HCT116 (cell line): ENCODE measurements at regions not wholly inside any gene's neighbourhood (a gene's known extent, or its start where the extent isn't known, plus 50 kb on each side); places are given as distances from the start of the nearest gene placed in this dataset.

ENCODE experiments used
- ATAC-seq: fragments of 200-7000 bp; cut with Tn5 transposase; 2 replicates; pipeline ENCODE4 v1.9.1; 2020; ENCODE audit warnings: mild to moderate bottlenecking, moderate library complexity
- BruUV-seq: library from RNA; stranded (reverse); fragments of 400-500 nt; replicated peaks from 2 replicates; lab custom pipeline; 2021; lab: Mats Ljungman, UMichigan
- CTCF ChIA-PET: fragments of 300-600 bp; sonication (Branson Sonifier 250); formaldehyde crosslinking; loops from one replicate; lab custom pipeline; 2021; ENCODE audit warnings: antibody characterized with exemption; lab: Charles Lee
- POLR2A ChIA-PET: fragments of 300-600, 350-600 bp; sonication (Branson Sonifier 250); formaldehyde crosslinking; loops from one replicate; lab custom pipeline; 2021; ENCODE audit warnings: antibody characterized with exemption; lab: Charles Lee
- RAD21 ChIA-PET, 2 experiments: fragments of 300-600 bp; sonication (Branson Sonifier 250); formaldehyde crosslinking; loops; one replicate each; lab custom pipeline; 2023; ENCODE audit warnings: low total read pairs in 2 of 2; ENCODE audit not compliant: uncharacterized antibody in 2 of 2, unreplicated experiment in 2 of 2, low non-redundant PET in 1 of 2; lab: Charles Lee
- DNase-seq: peaks from one replicate; pipeline ENCODE4 v3.0.0-alpha.2; 2010; ENCODE audit warnings: low read depth, low spot score
- H2AFZ ChIP-seq: fragments of 200-600 bp; shearing (Covaris generic), sonication (generic); 2 replicates; pipeline ENCODE4 v1.6.1; 2017; ENCODE audit warnings: low read depth, mixed run types, mixed read lengths, antibody characterized with exemption, low read length; ENCODE audit not compliant: poor library complexity, severe bottlenecking
- H3K27ac ChIP-seq: 2 replicates; pipeline ENCODE4 v1.5.1; 2012; ENCODE audit warnings: low read depth, low read length
- H3K27me3 ChIP-seq: fragments of 200-600 bp; sonication (generic); 2 replicates; pipeline ENCODE4 v1.6.1; 2016; ENCODE audit warnings: mixed run types, low read length, mixed read lengths; ENCODE audit not compliant: insufficient read depth
- H3K36me3 ChIP-seq, 2 experiments: fragments of 200-500 bp in 1 of 2; fragments of 200-600 bp in 1 of 2; sonication (Bioruptor generic) in 1 of 2; sonication (generic) in 1 of 2; 2 replicates each; pipeline versions ENCODE4 v1.5.1 to v1.6.1; 2014 to 2016; ENCODE audit warnings: low read length in 2 of 2, inconsistent platforms in 1 of 2, mixed read lengths in 1 of 2, mixed run types in 1 of 2; ENCODE audit not compliant: insufficient read depth in 2 of 2, control insufficient read depth in 1 of 2
- H3K4me1 ChIP-seq, 2 experiments: fragments of 200-600 bp in 1 of 2; sonication (generic) in 1 of 2; 2 replicates each; pipeline versions ENCODE4 v1.5.1 to v1.6.1; 2012 to 2017; ENCODE audit warnings: low read length in 2 of 2, inconsistent platforms in 1 of 2, mild to moderate bottlenecking in 1 of 2, mixed read lengths in 1 of 2, mixed run types in 1 of 2, moderate library complexity in 1 of 2; ENCODE audit not compliant: insufficient read depth in 2 of 2, control insufficient read depth in 1 of 2
- H3K4me2 ChIP-seq: fragments of 200-600 bp; sonication (generic); 2 replicates; pipeline ENCODE4 v1.6.1; 2017; ENCODE audit warnings: mixed run types, low read length, mixed read lengths
- H3K4me3 ChIP-seq, 2 experiments: fragments of 200-600 bp in 1 of 2; sonication (generic) in 1 of 2; replicated peaks in 1 of 2; 2 replicates each; pipeline ENCODE4 v1.5.1; 2011 to 2016; ENCODE audit warnings: low read length in 2 of 2, control low read depth in 1 of 2, low read depth in 1 of 2, mild to moderate bottlenecking in 1 of 2, mixed read lengths in 1 of 2, mixed run types in 1 of 2
- H3K79me2 ChIP-seq: fragments of 200-600 bp; sonication (generic); 2 replicates; pipeline ENCODE4 v1.6.1; 2017; ENCODE audit warnings: mild to moderate bottlenecking, mixed run types, low read length, moderate library complexity, mixed read lengths; ENCODE audit not compliant: insufficient read depth
- H3K9ac ChIP-seq: fragments of 200-600 bp; sonication (generic); 2 replicates; pipeline ENCODE4 v1.6.1; 2016; ENCODE audit warnings: low read length, mixed read lengths
- H3K9me2 ChIP-seq: fragments of 200-600 bp; sonication (generic), shearing (Covaris generic); 2 replicates; pipeline ENCODE4 v1.6.1; 2017; ENCODE audit warnings: mixed run types, mild to moderate bottlenecking, moderate library complexity; ENCODE audit not compliant: insufficient read depth
- H3K9me3 ChIP-seq, 2 experiments: fragments of 200-500 bp in 1 of 2; fragments of 200-600 bp in 1 of 2; sonication (Bioruptor generic) in 1 of 2; sonication (generic) in 1 of 2; 2 replicates each; pipeline ENCODE4 v1.6.1; 2014 to 2017; ENCODE audit warnings: low read length in 2 of 2, mixed read lengths in 2 of 2, inconsistent platforms in 1 of 2, low read depth in 1 of 2, mild to moderate bottlenecking in 1 of 2, mixed run types in 1 of 2, moderate library complexity in 1 of 2; ENCODE audit not compliant: control insufficient read depth in 1 of 2, insufficient read depth in 1 of 2
- H4K20me1 ChIP-seq: fragments of 200-600 bp; sonication (generic), shearing (Covaris generic); 2 replicates; pipeline ENCODE4 v1.6.1; 2017; ENCODE audit warnings: mixed run types, mild to moderate bottlenecking, moderate library complexity; ENCODE audit not compliant: insufficient read depth
- CTCF ChIP-seq, 3 experiments: fragments of 200-600 bp in 1 of 3; sonication (generic) in 1 of 3; IDR thresholded peaks in 2 of 3; conservative IDR thresholded peaks in 1 of 3; 2 replicates each; pipeline ENCODE4 v1.5.1; 2012 to 2017; ENCODE audit warnings: low read depth in 2 of 3, low read length in 2 of 3, antibody characterized with exemption in 1 of 3, borderline replicate concordance in 1 of 3, control low read depth in 1 of 3, mild to moderate bottlenecking in 1 of 3, mixed read lengths in 1 of 3, mixed run types in 1 of 3, moderate library complexity in 1 of 3; ENCODE audit not compliant: insufficient read depth in 1 of 3
- FOSL1 ChIP-seq: IDR thresholded peaks from 2 replicates; pipeline ENCODE4 v1.6.1; 2012; ENCODE audit warnings: low read depth
- MAX ChIP-seq: IDR thresholded peaks from 2 replicates; pipeline ENCODE4 v1.6.1; 2012
- POLR2AphosphoS5 ChIP-seq: IDR thresholded peaks from 2 replicates; pipeline ENCODE4 v1.6.1; 2011; ENCODE audit warnings: mild to moderate bottlenecking, low read depth, low read length, moderate library complexity
- RAD21 ChIP-seq: IDR thresholded peaks from 2 replicates; pipeline ENCODE4 v1.6.1; 2012; ENCODE audit warnings: low read depth, mild to moderate bottlenecking
- SP1 ChIP-seq: IDR thresholded peaks from 2 replicates; pipeline ENCODE4 v1.6.1; 2012; ENCODE audit warnings: low read depth
- YY1 ChIP-seq: IDR thresholded peaks from 2 replicates; pipeline ENCODE4 v1.6.1; 2011; ENCODE audit warnings: low read length, low read depth, moderate library complexity, mild to moderate bottlenecking; ENCODE audit not compliant: insufficient replicate concordance; ENCODE audit errors: extremely low read depth
- intact Hi-C: fragments of 100-400 bp; cut with micrococcal nuclease; formaldehyde crosslinking; loops from 2 replicates; pipeline ENCODE4 v1.10.0; 2022

- no peaks in the 10 kb centered on the region for H3K4me1 ChIP-seq
- no peaks in the 10 kb centered on the region; a peak in 1 of 4 replicates for H3K36me3 ChIP-seq
- no peaks in the 10 kb centered on the region for H3K9me2 ChIP-seq
- no peak overlapping the region for H3K27ac ChIP-seq
- no peak overlapping the region for H2AFZ ChIP-seq
- ATAC-seq: no peak
- no peaks in the 10 kb centered on the region for H3K79me2 ChIP-seq
- H3K9ac ChIP-seq: no peak overlapping the region
- H3K4me2 ChIP-seq: no peak overlapping the region
- CTCF ChIA-PET: no interaction called here
- no TSS peak for BruUV-seq
- DNase-seq: no peak
- H3K9me3 ChIP-seq: peaks cover 0 to 4% of the 10 kb centered on the region in 2 experiments; a peak in 1 of 4 replicates
- no peaks in the 10 kb centered on the region for H4K20me1 ChIP-seq
- TF ChIP-seq MAX (no peak), CTCF (IDR thresholded peaks at IDR 0.05 in 2 of 3, conservative IDR thresholded peaks at IDR 0.05 in 1 of 3; ENCODE audit: borderline replicate concordance in 1 of 3, insufficient read depth in 1 of 3, low read depth in 2 of 3, low read length in 2 of 3) (no peak), POLR2AphosphoS5 (no peak), SP1 (no peak), YY1 (no peak), RAD21 (no peak)
- intact Hi-C loops: no loop called here
- no peak overlapping the region for H3K4me3 ChIP-seq
- no peaks in the 10 kb centered on the region for H3K27me3 ChIP-seq
- POLR2A ChIA-PET: no interaction called here
- RAD21 ChIA-PET: no interaction called here
Observed at GRCh38 chr18:53701697-53702096, 522.8 kb downstream of the MBD2 start.

- TF ChIP-seq CTCF (IDR thresholded peaks at IDR 0.05 in 2 of 3, conservative IDR thresholded peaks at IDR 0.05 in 1 of 3; ENCODE audit: borderline replicate concordance in 1 of 3, insufficient read depth in 1 of 3, low read depth in 2 of 3, low read length in 2 of 3): peak; percentile 10 to 38 (median 14); a peak in 2 of 6 replicates
- no peak for TF ChIP-seq POLR2AphosphoS5
- TF ChIP-seq FOSL1: no peak
- TF ChIP-seq RAD21: peak; percentile 16; the same call in 1 of the 2 replicates
- Histone ChIP-seq H3K4me2 (no peak overlapping the region), H3K36me3 (no peaks in the 10 kb centered on the region; a peak in 1 of 4 replicates), H3K4me1 (no peaks in the 10 kb centered on the region), H3K4me3 (no peak overlapping the region), H4K20me1 (no peaks in the 10 kb centered on the region), H3K79me2 (no peaks in the 10 kb centered on the region), H3K9me3 (peaks cover 0 to 4% of the 10 kb centered on the region in 2 experiments; a peak in 1 of 4 replicates), H3K27ac (no peak overlapping the region), H2AFZ (no peak overlapping the region), H3K9ac (no peak overlapping the region), H3K9me2 (no peaks in the 10 kb centered on the region), H3K27me3 (no peaks in the 10 kb centered on the region)
- intact Hi-C loops: loop anchor here (1.0 kb wide), 1 partner anchor 420 kb away; no protein-coding TSS in a partner anchor
- ATAC-seq (no peak), DNase-seq (no peak)
- CTCF ChIA-PET: interaction anchor here (1.2 kb wide), 1 partner anchor 421 kb away, joined by 7 read pairs; no protein-coding TSS in a partner anchor
- no TSS peak for BruUV-seq
- RAD21 ChIA-PET: no interaction called here
- POLR2A ChIA-PET: no interaction called here
Observed at GRCh38 chr18:53698907-53699306, 525.6 kb downstream of the MBD2 start.
